Mesodermal cell (in vitro differentiated cells): ENCODE measurements at regions not wholly inside any gene's neighbourhood (a gene's known extent, or its start where the extent isn't known, plus 50 kb on each side); places are given as distances from the start of the nearest gene placed in this dataset.
"Not testable (repeated sequence)": the region's sequence is repeated elsewhere in the genome, so short reads cannot be mapped to it uniquely, and the experiment has no call there.

Experiments
- H3K27ac ChIP-seq: 2 replicates; pipeline ENCODE4 v1.7.0; 2013; ENCODE audit warnings: mild to moderate bottlenecking, low read depth, low read length, moderate library complexity; ENCODE audit not compliant: severe bottlenecking
- H3K36me3 ChIP-seq: 2 replicates; pipeline ENCODE4 v1.7.1; 2013; ENCODE audit warnings: mild to moderate bottlenecking, low read length, moderate library complexity; ENCODE audit not compliant: control insufficient read depth, insufficient read depth
- H3K4me1 ChIP-seq: one replicate; pipeline ENCODE4 v1.7.1; 2013; ENCODE audit warnings: mild to moderate bottlenecking, low read length; ENCODE audit not compliant: insufficient read depth, control insufficient read depth, poor library complexity, severe bottlenecking
- H3K4me3 ChIP-seq: 2 replicates; pipeline ENCODE4 v1.7.0; 2013; ENCODE audit warnings: low read length, control low read depth, mild to moderate bottlenecking; ENCODE audit not compliant: insufficient read depth, poor library complexity, severe bottlenecking; ENCODE audit errors: extremely low read depth
- H3K9me3 ChIP-seq: 2 replicates; pipeline ENCODE4 v1.7.1; 2013; ENCODE audit warnings: mild to moderate bottlenecking, low read length, moderate library complexity; ENCODE audit not compliant: control insufficient read depth
- WGBS, 2 experiments: methylation state at CpG; one replicate each; pipeline ENCODE4 v1.1.5; 2013; ENCODE audit warnings: missing lambda C conversion rate in 2 of 2; ENCODE audit not compliant: insufficient coverage in 2 of 2; 5-methylcytosine and 5-hydroxymethylcytosine counted together

DNA sequence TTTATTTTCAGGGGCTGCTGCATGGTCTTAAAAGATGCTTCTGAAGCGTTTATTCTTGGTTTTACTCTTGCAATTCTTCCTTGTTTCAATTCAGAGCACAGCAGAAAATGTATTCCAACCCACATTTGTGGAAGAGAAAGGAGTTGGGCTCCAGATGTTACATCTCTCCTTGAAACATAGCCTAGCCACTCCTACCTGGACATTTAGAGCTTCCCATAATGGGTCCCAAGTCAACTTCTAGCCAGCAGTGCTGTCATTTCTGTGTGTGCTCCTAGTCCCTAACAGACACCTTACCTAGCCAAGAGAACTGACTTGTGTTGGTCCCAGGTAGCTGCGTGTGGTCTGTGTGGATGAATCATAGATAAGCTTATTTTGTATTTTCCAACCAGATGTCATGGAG, 61.2 kb upstream of the ANKRD55 start:
- Histone ChIP-seq H3K4me1 (no peaks in the 10 kb centered on the region), H3K36me3 (no peaks in the 10 kb centered on the region), H3K27ac (no peak overlapping the region), H3K4me3 (no peak overlapping the region), H3K9me3 (no peaks in the 10 kb centered on the region)
- no CpG with 5 or more reads among the region's 2 CpGs for WGBS, 2 experiments

DNA sequence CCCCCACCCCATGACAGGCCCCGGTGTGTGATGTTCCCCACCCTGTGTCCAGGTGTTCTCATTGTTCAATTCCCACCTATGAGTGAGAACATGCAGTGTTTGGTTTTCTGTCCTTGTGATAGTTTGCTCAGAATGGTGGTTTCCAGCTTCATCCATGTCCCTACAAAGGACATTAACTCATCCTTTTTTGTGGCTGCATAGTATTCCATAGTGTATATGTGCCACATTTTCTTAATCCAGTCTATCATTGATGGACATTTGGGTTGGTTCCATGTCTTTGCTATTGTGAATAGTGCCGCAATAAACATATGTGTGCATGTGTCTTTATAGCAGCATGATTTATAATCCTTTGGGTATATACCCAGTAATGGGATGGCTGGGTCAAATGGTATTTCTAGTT, 59.7 kb upstream of the ANKRD55 start:
- H3K36me3 ChIP-seq, H3K4me1 ChIP-seq, H3K9me3 ChIP-seq, H3K4me3 ChIP-seq, H3K27ac ChIP-seq: not testable (repeated sequence)
- WGBS, 2 experiments = no CpG with 5 or more reads among the region's 2 CpGs

DNA sequence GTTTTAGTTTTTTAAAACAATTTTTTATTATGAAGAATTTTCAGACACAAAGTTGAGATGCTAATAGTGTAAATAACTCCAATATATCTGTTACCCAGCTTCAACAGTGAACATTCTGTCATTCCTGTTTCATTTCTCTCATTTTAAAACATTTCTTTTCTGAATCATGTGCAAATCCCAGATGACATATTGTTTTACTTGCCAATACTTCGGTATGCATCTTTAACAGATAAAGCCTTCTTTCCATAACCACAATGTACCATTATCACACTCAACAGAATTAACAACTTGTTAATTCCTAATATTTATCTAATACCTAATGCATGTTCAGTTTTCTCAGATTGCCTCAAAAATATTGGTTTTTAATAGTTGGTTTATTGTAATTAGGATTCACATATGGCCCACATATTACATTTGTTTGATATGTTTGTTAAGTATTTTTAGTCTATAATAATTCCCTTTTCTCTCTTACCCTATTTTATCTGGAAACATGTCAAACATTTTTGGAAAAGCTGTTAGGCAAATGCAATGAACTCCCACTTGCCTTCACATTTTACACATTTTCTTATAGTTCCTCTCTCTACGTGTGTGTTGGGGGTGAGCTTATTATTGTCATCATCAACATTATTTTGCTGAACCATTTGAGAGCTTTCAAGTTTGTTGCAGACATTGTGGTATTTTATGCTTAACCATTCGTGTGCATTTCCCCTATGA, 58.7 kb upstream of the ANKRD55 start:
- Histone ChIP-seq H3K4me3 (no peak overlapping the region), H3K9me3 (no peaks in the 10 kb centered on the region), H3K27ac (no peak overlapping the region), H3K36me3 (no peaks in the 10 kb centered on the region), H3K4me1 (no peaks in the 10 kb centered on the region)
- 100% methylated on average over 1 of the region's 3 CpGs for whole genome bisulfite sequencing, 2 experiments

DNA sequence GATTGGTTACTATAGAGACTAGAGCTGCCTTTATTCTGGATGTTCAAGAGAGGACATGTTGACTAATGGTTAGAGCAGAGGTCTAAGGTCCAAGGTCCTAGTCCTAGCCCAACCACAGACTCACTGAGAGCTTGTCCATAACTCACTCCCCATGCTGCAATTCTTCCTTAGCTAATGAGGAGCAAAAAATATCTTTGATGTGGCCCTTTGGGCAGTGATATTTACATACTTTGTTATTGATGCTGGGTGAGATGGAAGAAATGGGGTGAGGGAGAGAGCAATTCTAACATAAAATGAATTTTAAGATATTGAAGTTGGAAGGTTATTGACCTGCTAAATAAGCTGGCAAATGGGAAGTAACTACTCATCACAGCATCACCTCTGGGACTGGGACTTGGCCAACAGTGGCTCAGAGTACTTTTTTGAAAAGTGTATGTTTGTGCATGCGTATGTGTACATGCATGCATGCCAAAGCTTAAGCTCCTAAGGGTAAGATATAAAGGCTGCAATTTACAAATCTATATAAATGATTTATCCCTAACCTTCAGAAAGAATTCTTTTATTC, 58.0 kb upstream of the ANKRD55 start:
- no CpG with 5 or more reads among the region's 1 CpG for WGBS, 2 experiments
- Histone ChIP-seq H3K27ac (no peak overlapping the region), H3K4me1 (no peaks in the 10 kb centered on the region)

DNA sequence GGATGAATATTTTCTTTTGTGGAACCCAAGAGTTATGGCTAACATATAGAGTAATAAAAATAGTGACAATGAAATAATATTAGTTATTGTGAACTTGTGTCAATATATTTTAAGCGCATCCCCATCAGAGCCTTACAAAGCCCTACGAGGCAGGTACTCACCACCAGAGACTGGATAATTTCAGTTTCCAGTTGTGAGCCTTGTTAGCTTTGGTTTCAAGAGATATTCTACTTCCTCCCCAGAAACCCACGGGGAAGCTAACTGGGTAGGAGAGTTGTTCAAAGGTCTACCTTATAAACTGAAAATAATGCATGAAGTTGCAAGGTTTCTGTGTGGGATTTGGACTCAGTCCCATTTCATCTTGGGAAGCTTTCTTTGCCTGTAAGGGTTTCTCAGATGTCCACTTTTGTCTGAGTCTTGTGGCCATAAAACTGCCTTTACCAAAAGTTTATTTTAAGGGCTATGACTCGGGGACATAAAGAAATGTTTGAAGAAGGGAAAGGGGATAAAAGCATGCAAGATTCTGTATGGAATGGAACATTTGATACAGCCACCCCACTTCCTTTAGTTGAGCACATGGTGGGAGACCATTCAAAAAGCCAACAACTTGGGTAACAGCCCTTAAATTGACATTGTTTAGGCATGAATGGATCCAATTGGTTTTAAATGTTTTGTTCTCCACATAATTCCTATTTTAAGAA, 57.4 kb upstream of the ANKRD55 start:
- Histone ChIP-seq H3K4me1 (no peaks in the 10 kb centered on the region), H3K9me3 (no peaks in the 10 kb centered on the region), H3K36me3 (no peaks in the 10 kb centered on the region), H3K27ac (no peak overlapping the region), H3K4me3 (no peak overlapping the region)
- 100% methylated on average over 1 to 2 of the region's 4 CpGs for WGBS, 2 experiments

More for the DNA sequence above, 58.0 kb upstream of the ANKRD55 start:
- Histone ChIP-seq H3K4me3 (no peak overlapping the region), H3K9me3 (no peaks in the 10 kb centered on the region), H3K36me3 (no peaks in the 10 kb centered on the region)

DNA sequence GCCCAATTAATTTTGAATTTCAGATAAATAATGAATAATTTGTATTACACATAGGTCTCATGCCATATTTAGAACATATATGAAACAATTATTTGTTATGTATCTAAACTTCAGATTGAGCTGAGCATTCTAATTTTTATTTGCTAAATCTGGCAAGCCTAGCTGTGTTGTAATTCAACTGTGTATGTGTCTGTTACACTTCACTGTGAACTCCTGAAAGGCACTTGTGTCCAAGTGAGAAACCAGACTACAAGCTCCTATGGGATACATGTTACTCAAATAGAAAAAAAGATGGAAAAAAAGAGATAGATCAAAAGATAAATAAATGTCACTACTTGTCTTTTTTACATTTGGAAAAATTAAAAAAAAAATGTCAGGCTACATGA, 56.5 kb upstream of the ANKRD55 start:
- no peak overlapping the region for H3K4me3 ChIP-seq
- H3K36me3 ChIP-seq = no peaks in the 10 kb centered on the region
- no peaks in the 10 kb centered on the region for H3K9me3 ChIP-seq
- no peaks in the 10 kb centered on the region for H3K4me1 ChIP-seq
- H3K27ac ChIP-seq = no peak overlapping the region

DNA sequence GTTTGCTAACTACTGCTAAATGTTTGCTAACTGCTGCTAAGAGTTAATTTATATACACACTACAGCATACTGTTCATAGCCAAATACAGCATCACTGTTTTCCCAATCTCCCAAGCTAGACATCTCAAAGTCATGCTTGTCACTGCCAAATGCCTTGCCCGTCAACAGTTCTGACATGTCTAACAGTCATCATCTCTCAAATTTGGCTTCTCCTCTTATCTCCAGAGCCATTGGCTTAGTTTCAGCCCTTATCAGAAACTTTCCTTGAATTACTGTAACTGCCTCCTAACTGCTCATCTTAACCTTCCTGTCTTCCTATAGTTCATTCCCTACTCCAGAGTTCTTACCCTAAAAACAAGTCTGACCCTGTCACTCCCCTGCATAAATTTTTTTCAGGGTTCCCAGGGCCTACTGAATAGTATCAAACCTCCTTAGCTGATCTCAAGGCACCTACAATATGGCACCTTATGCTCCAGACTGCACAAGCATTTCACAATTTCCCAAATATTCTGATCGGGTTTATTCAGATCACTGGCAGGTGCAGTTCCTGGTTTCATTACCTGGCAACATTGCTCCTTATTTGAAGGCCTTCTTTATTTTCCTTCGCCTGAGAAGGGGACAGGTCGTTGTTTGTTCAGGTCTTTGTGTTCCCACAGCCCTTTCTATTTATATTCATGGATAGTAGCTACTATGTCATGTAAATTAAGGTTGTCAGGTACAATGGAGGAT, 55.9 kb upstream of the ANKRD55 start:
- Histone ChIP-seq H3K9me3 (no peaks in the 10 kb centered on the region), H3K36me3 (no peaks in the 10 kb centered on the region), H3K4me1 (no peaks in the 10 kb centered on the region), H3K4me3 (no peak overlapping the region), H3K27ac (no peak overlapping the region)
- 91% methylated on average over 2 of the region's 4 CpGs for WGBS, 2 experiments

DNA sequence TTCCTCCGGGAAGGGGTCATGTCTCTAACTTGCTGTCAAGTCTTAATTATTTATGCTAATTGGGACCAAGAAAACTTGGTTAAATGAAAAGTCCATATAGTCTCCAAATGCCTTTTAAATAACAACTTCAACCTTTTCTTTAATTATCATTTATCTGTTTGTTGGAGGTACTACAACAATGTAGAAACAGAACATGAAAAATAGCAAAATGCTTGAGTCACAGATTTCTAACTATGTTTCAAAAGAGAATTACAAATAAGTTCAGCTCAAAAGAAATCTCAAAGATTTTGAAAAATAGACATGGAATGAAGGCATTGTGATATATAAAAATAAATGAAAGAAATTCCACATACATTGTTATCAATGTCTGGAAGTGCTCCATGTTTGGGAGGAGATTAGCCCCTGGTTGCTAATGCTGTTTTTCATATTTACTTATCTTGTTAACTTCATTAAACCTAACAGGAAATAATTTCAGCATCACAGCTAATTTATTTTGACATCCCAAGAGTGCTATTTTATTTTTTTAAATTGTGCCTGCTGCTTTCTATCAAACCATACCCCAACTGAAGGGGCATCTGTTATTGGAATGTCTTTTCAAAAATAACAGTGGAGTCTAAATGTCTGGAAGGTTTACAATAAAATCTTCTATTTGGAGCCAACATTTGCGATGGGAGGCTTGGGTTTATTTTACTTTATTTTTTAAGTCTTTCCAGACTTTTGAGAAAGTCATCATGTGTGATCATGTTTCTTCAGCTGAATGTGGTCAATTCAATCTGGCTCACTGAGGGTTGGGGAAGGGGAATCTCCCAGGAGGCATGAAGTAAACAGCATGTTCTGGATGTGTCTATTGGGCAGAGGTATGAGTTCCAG, 53.1 kb upstream of the ANKRD55 start:
- Histone ChIP-seq H3K9me3 (peaks cover 5% of the 10 kb centered on the region), H3K36me3 (no peaks in the 10 kb centered on the region), H3K4me1 (no peaks in the 10 kb centered on the region), H3K27ac (no peak overlapping the region), H3K4me3 (no peak overlapping the region)
- 100% methylated on average over 1 of the region's 2 CpGs; no CpG with 5 or more reads in 1 of the 2 experiments for WGBS, 2 experiments

DNA sequence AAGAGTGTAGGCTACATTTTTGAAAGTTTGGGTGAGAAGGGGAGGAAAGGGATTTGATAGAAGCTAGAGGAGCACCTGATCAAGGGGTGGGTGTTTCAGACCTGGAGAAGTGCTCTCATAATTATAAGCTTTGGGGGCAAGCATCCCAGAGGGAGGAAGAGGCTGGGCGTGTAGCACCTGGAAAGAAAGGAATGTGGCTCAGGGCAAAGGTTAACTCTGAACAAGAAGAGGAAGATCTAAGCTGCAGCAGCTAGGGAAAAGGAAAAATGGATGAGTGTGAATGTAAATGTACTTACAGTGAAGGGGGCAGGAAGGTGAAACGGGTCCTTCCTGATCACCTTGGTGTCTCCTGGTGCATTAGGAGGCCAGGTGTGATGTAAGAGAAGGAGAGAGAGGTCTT, 49.8 kb upstream of the ANKRD55 start:
- Histone ChIP-seq H3K9me3 (peaks cover 14% of the 10 kb centered on the region), H3K4me3 (no peak overlapping the region), H3K4me1 (peaks cover 21% of the 10 kb centered on the region), H3K27ac (no peak overlapping the region), H3K36me3 (no peaks in the 10 kb centered on the region)
- WGBS, 2 experiments = 69 to 80% methylated on average over 2 of the region's 2 CpGs
